ENCODE measurements at regions not wholly inside any gene's neighbourhood (a gene's known extent, or its start where the extent isn't known, plus 50 kb on each side); places are given as distances from the start of the nearest gene placed in this dataset.
"Not testable (repeated sequence)": the region's sequence is repeated elsewhere in the genome, so short reads cannot be mapped to it uniquely, and the experiment has no call there.

DNA sequence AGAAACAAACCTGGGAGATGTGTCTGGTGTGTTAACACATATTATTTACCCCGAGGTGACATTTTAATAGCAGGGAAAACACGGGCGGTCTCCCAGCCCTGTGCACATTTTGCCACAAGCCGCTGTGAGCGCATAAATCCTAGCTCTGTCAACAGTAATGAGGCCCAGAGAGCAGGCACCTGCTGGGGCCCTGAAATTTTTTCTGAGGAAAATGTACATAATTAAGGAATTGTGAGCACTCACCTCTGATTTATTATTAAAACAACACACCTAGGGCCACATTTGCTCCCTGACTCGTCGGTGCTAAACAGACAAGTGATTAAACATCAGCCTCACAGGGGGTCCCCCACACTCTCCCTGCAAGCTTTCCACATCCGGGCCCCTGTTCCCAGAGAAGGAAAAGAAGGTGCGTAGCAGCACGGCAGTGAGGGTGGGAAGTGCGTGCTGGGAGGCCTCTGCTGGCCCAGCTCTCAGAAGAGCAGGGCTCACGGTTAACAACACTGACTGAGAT is 616.3 kb downstream of the UQCRFS1 start:
- no peak overlapping the region for H3K9ac ChIP-seq (ENCODE audit: low read depth, low read length)
- no peaks in the 10 kb centered on the region for H3K9me3 ChIP-seq (replicated peaks; ENCODE audit: low read length)
- H3K4me1 ChIP-seq (ENCODE audit: control insufficient read depth, insufficient read depth, low read length) = no peaks in the 10 kb centered on the region
- H3K4me2 ChIP-seq (ENCODE audit: low read length) = no peak overlapping the region
- H3K4me3 ChIP-seq (ENCODE audit: low read length) = no peak overlapping the region
- no peaks in the 10 kb centered on the region for H3K27me3 ChIP-seq (ENCODE audit: control insufficient read depth, insufficient read depth, low read length)
- no peaks in the 10 kb centered on the region for H3K36me3 ChIP-seq (ENCODE audit: insufficient read depth, low read length)

DNA sequence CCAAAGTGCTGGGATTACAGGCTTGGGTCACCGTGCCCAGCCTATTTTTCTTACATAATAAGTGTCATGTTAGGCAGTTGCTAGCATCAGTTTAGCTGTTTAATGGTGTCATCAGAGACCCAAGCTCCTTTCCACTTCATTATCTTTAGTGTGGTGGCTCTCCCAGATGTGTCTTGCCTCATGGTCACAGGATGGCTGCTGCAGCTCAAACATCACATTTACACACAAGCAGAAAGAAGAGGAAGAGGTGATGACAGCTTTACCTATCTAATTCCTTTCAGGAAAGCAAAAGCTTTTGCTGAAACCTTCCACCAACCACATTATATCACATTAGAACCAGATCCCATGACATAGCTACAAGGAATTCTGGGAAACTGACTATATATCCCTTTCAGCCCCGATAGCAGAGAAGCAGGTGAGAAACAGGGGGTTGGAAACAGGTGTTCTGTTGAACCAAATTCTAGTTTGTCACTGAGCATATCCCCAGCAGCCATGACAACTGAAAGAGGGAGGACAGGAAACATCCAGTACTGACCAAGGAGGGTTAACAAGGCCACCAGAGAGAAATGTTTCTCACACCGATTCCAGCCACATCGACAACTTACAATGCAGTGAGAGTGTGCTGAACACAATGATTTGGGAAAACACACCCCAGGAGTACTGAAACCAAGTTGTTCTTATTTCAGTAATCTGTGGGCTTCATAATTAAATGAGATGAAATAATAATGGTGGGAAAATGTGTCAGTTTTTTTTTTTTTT is 617.0 kb downstream of the UQCRFS1 start:
- Histone ChIP-seq H3K36me3 (ENCODE audit: insufficient read depth, low read length) (no peaks in the 10 kb centered on the region), H3K4me2 (ENCODE audit: low read length) (no peak overlapping the region), H3K4me1 (ENCODE audit: control insufficient read depth, insufficient read depth, low read length) (no peaks in the 10 kb centered on the region), H3K9me3 (replicated peaks; ENCODE audit: low read length) (no peaks in the 10 kb centered on the region), H3K9ac (ENCODE audit: low read depth, low read length) (no peak overlapping the region), H3K4me3 (ENCODE audit: low read length) (no peak overlapping the region), H3K27me3 (ENCODE audit: control insufficient read depth, insufficient read depth, low read length) (no peaks in the 10 kb centered on the region)

DNA sequence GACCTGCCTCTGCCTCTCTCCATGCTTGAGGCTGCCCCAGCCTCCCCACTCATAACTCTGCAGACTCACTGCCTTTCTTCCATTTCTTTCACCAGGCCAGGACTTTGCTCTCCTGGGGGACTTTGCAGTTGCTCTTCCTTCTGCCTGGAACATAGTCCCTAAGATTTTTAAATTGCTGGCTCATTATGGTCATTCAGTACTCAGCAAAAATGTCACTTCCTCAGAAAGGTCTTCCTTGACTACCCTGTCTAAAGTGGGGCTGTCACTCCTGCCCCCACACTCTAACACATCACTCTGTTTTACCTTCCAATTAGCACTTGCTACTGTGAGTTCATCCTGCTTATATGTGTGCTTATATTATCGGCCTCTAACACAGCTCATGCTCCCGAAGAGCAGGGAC is 618.2 kb downstream of the UQCRFS1 start:
- no peaks in the 10 kb centered on the region for H3K27me3 ChIP-seq (ENCODE audit: control insufficient read depth, insufficient read depth, low read length)
- no peak overlapping the region for H3K9ac ChIP-seq (ENCODE audit: low read depth, low read length)
- H3K4me1 ChIP-seq (ENCODE audit: control insufficient read depth, insufficient read depth, low read length) = no peaks in the 10 kb centered on the region

DNA sequence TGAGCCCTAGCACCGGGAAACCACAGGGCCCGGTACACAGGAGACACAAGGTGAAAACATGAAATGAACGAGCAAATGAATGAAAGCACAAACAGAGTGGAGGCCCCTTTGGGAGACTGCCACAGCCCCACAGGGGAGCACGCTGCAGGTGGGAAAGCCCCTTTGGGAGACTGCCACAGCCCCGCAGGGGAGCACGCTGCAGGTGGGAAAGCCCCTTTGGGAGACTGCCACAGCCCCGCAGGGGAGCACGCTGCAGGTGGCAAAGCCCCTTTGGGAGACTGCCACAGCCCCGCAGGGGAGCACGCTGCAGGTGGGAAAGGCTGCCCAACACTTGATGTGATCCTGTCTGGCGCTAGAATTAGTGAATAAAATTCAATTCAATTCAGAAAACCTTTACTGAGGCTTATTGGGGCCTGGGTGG is 623.0 kb downstream of the UQCRFS1 start:
- H3K9me3 ChIP-seq (replicated peaks; ENCODE audit: low read length); H3K36me3 ChIP-seq (ENCODE audit: insufficient read depth, low read length); H3K4me2 ChIP-seq (ENCODE audit: low read length); H3K9ac ChIP-seq (ENCODE audit: low read depth, low read length); H3K4me3 ChIP-seq (ENCODE audit: low read length); H3K4me1 ChIP-seq (ENCODE audit: control insufficient read depth, insufficient read depth, low read length); H3K27me3 ChIP-seq (ENCODE audit: control insufficient read depth, insufficient read depth, low read length): not testable (repeated sequence)

More for the DNA sequence above, 618.2 kb downstream of the UQCRFS1 start:
- Histone ChIP-seq H3K9me3 (replicated peaks; ENCODE audit: low read length) (no peaks in the 10 kb centered on the region), H3K36me3 (ENCODE audit: insufficient read depth, low read length) (no peaks in the 10 kb centered on the region), H3K4me3 (ENCODE audit: low read length) (no peak overlapping the region), H3K4me2 (ENCODE audit: low read length) (no peak overlapping the region)

DNA sequence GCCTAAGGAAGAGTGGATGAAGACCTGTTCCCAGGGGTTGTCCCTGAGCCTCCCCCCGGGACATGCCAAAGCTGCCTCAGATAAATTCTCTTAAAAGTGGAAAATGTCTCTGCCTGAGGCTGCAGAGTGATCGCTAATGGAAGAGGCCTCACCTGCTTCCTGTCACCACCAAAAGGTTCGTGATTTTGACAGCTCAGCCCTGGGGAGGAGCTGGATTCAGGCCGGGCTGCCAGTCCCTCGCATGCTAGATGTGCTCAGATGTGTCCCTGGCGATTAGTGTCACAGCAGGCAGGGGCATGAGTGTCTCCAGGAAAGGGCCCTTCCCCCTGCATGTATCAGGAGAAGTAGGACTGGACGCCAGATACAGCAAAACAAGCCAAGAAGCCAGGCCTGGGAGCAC is 626.5 kb downstream of the UQCRFS1 start:
- Histone ChIP-seq H3K4me2 (ENCODE audit: low read length) (no peak overlapping the region), H3K27me3 (ENCODE audit: control insufficient read depth, insufficient read depth, low read length) (no peaks in the 10 kb centered on the region), H3K9me3 (replicated peaks; ENCODE audit: low read length) (no peaks in the 10 kb centered on the region), H3K4me3 (ENCODE audit: low read length) (no peak overlapping the region), H3K36me3 (ENCODE audit: insufficient read depth, low read length) (no peaks in the 10 kb centered on the region), H3K4me1 (ENCODE audit: control insufficient read depth, insufficient read depth, low read length) (no peaks in the 10 kb centered on the region), H3K9ac (ENCODE audit: low read depth, low read length) (no peak overlapping the region)

DNA sequence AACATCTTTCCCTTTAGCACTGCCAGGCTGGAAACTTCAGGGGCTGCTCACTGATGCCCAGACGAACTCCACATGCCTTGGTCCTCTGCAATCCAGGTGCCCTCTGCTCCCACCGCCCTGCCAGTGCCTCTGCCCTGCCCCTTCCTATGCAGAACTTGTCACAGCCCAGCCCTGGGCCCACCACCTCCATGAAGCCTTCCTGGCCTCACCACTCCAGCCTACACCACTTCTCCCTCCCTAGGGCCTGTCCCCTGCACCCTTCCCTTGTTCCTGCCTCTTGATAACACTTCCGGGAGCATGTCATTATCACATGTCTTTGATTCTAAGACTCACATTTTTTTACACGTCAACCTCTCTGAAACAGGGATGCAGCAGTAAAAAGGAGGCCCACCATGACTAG is 627.2 kb downstream of the UQCRFS1 start:
- Histone ChIP-seq H3K4me3 (ENCODE audit: low read length) (no peak overlapping the region), H3K4me2 (ENCODE audit: low read length) (no peak overlapping the region), H3K4me1 (ENCODE audit: control insufficient read depth, insufficient read depth, low read length) (no peaks in the 10 kb centered on the region), H3K27me3 (ENCODE audit: control insufficient read depth, insufficient read depth, low read length) (no peaks in the 10 kb centered on the region), H3K9ac (ENCODE audit: low read depth, low read length) (no peak overlapping the region), H3K36me3 (ENCODE audit: insufficient read depth, low read length) (no peaks in the 10 kb centered on the region), H3K9me3 (replicated peaks; ENCODE audit: low read length) (no peaks in the 10 kb centered on the region)

DNA sequence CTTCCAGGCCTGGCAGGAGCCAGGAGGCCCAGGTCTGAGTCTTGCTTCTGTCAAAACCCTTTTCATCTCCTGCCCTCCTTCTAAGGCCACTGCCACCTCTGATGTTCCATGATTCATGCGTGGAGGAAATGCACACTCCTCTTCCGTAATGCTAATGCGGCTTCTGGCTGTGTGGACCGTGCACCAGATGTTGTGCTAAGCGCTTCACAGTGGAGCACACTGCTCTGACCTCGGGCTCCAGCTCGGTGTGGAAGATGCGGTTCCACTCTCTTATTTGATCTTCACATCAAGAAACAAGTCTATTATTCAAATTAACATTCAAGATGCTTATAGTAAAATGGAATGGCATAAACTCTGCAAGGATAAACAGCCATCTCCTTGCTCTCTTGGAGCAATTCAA is 629.2 kb downstream of the UQCRFS1 start:
- H3K36me3 ChIP-seq (ENCODE audit: insufficient read depth, low read length) = no peaks in the 10 kb centered on the region
- H3K27me3 ChIP-seq (ENCODE audit: control insufficient read depth, insufficient read depth, low read length) = no peaks in the 10 kb centered on the region
- H3K4me2 ChIP-seq (ENCODE audit: low read length) = no peak overlapping the region
- H3K4me1 ChIP-seq (ENCODE audit: control insufficient read depth, insufficient read depth, low read length) = no peaks in the 10 kb centered on the region
- H3K9ac ChIP-seq (ENCODE audit: low read depth, low read length) = no peak overlapping the region
- peaks cover under 1% of the 10 kb centered on the region for H3K9me3 ChIP-seq (replicated peaks; ENCODE audit: low read length)
- H3K4me3 ChIP-seq (ENCODE audit: low read length) = no peak overlapping the region

DNA sequence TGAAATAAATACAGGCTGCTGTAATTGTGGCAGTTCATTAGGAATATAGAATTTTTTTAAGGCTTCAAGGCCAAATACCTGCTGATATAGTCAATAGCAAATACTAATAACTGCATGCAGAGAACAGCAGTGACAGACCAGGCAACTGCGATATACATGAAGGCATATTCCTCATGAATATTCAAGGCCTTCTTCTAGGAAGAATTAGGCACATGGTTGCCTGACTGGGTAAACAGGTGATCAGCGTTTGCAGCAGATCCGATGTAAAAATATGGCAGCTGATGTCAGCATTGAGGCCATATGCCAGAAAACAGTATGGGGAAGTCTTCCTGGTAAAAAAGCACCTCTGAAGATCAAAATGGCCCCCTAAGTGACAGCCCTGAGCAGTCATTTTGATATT is 629.7 kb downstream of the UQCRFS1 start:
- Histone ChIP-seq H3K4me1 (ENCODE audit: control insufficient read depth, insufficient read depth, low read length) (no peaks in the 10 kb centered on the region), H3K36me3 (ENCODE audit: insufficient read depth, low read length) (no peaks in the 10 kb centered on the region), H3K9ac (ENCODE audit: low read depth, low read length) (no peak overlapping the region), H3K4me3 (ENCODE audit: low read length) (no peak overlapping the region), H3K27me3 (ENCODE audit: control insufficient read depth, insufficient read depth, low read length) (no peaks in the 10 kb centered on the region), H3K4me2 (ENCODE audit: low read length) (no peak overlapping the region), H3K9me3 (replicated peaks; ENCODE audit: low read length) (peaks cover 4% of the 10 kb centered on the region)

DNA sequence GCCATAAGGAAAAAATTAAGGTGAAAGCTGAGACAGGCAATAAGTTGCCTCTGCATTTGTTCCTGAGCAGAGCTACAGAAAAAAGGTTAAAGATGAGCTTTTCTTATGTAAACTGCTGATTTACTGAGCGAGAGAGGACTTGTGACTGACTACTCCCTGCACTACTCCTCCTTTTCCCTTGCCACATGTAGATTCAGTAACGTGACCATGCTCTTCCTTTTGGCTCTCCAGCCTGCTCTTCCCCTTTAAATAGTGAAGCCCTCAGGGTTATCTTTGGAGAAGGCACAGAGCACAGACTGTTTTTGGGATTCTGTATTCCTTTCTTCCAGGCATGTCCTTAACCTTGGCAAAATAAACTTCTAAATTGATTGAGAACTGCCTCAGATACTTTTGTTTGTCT is 630.2 kb downstream of the UQCRFS1 start:
- Histone ChIP-seq H3K36me3 (ENCODE audit: insufficient read depth, low read length) (no peaks in the 10 kb centered on the region), H3K9me3 (replicated peaks; ENCODE audit: low read length) (peaks cover 4% of the 10 kb centered on the region), H3K4me2 (ENCODE audit: low read length) (no peak overlapping the region), H3K4me1 (ENCODE audit: control insufficient read depth, insufficient read depth, low read length) (no peaks in the 10 kb centered on the region), H3K27me3 (ENCODE audit: control insufficient read depth, insufficient read depth, low read length) (no peaks in the 10 kb centered on the region), H3K4me3 (ENCODE audit: low read length) (no peak overlapping the region), H3K9ac (ENCODE audit: low read depth, low read length) (no peak overlapping the region)

DNA sequence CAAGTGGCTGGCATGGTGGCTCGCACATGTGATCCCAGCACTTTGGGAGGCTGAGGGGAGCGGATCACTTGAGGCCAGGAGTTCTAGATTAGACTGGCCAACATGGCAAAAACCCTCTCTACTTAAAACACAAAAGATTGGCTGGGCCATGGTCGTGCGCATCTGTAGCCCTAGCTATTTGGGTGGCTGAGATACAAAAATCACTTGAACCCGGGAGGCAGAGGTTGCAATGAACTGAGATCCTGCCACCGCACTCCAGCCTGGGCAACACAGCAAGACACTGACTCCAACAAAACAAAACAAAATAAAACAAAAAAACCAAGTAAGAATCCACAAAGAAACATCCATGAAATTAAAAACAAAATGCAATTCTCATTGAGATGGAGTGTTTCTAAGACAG is 630.6 kb downstream of the UQCRFS1 start:
- Histone ChIP-seq H3K27me3 (ENCODE audit: control insufficient read depth, insufficient read depth, low read length) (no peaks in the 10 kb centered on the region), H3K4me1 (ENCODE audit: control insufficient read depth, insufficient read depth, low read length) (no peaks in the 10 kb centered on the region), H3K4me3 (ENCODE audit: low read length) (no peak overlapping the region), H3K36me3 (ENCODE audit: insufficient read depth, low read length) (no peaks in the 10 kb centered on the region), H3K9me3 (replicated peaks; ENCODE audit: low read length) (peaks cover 4% of the 10 kb centered on the region), H3K9ac (ENCODE audit: low read depth, low read length) (no peak overlapping the region), H3K4me2 (ENCODE audit: low read length) (no peak overlapping the region)

DNA sequence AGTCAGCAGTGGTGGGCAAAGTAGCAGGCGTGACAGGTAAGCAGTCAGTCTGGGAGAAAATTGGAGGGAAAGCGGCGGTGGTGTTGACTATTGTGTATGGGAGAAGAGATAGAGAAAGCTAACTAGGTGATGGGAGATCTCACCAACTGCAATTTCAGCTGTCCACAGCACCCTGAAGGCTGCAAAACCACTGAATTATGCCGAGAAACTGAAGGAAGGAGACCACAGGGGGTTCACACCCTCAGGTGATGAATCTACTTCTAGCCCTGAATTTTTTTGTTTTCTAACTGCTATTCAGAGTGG is 631.5 kb downstream of the UQCRFS1 start:
- H3K36me3 ChIP-seq (ENCODE audit: insufficient read depth, low read length) = no peaks in the 10 kb centered on the region
- H3K4me1 ChIP-seq (ENCODE audit: control insufficient read depth, insufficient read depth, low read length) = no peaks in the 10 kb centered on the region
- H3K27me3 ChIP-seq (ENCODE audit: control insufficient read depth, insufficient read depth, low read length) = no peaks in the 10 kb centered on the region
- peaks cover 4% of the 10 kb centered on the region for H3K9me3 ChIP-seq (replicated peaks; ENCODE audit: low read length)
- no peak overlapping the region for H3K9ac ChIP-seq (ENCODE audit: low read depth, low read length)
- no peak overlapping the region for H3K4me2 ChIP-seq (ENCODE audit: low read length)
- H3K4me3 ChIP-seq (ENCODE audit: low read length) = no peak overlapping the region

DNA sequence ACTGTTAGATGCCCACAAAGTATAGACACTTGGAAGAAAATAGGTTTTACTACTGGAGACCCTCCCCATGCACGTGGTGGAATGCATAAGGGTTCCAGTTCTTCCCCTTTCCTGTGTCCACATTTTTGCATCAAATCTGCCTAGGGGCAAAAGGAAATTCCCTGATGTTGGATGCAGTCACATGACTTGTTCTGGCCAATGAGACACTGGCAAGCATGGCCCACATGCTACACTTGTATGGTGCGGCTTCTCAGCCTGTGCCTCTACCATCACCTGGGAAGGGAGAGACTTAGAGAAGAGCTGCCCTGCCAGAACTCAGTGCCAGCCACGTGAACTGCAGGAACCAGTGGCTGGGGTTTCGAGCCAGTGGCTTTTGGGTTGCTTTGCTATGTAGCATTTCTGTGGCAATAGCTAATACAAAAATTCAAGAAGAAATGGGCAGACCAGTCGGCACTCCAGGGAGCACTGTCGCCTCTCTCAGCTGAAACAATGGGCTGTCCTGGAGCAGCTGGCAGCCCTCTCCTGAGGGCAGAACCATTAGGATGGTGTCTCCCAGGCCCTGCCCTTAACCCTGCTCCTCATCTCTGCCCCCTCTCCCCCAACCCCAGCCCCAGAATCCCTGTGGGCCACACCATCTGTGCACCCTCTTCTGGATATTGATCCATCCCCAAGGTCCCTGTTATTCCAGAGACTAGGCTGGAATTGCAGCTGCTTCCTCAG is 634.0 kb downstream of the UQCRFS1 start:
- Histone ChIP-seq H3K27me3 (ENCODE audit: control insufficient read depth, insufficient read depth, low read length) (no peaks in the 10 kb centered on the region), H3K9me3 (replicated peaks; ENCODE audit: low read length) (peaks cover 4% of the 10 kb centered on the region), H3K36me3 (ENCODE audit: insufficient read depth, low read length) (no peaks in the 10 kb centered on the region), H3K4me2 (ENCODE audit: low read length) (no peak overlapping the region), H3K9ac (ENCODE audit: low read depth, low read length) (no peak overlapping the region), H3K4me3 (ENCODE audit: low read length) (no peak overlapping the region), H3K4me1 (ENCODE audit: control insufficient read depth, insufficient read depth, low read length) (no peaks in the 10 kb centered on the region)
